SK-N-SH (cell line): ENCODE measurements at regions not wholly inside any gene's neighbourhood (a gene's known extent, or its start where the extent isn't known, plus 50 kb on each side); places are given as distances from the start of the nearest gene placed in this dataset.

Experiments used
- CTCF ChIA-PET: fragments of 300-600, 350-600 bp; formaldehyde crosslinking; extraction: SDS; loops from one replicate; lab custom pipeline; 2021; lab: Yijun Ruan, JAX
- POLR2A ChIA-PET: fragments of 350-600 bp; sonication (Branson Sonifier 250); formaldehyde crosslinking; extraction: SDS; loops from one replicate; lab custom pipeline; 2020; ENCODE audit warnings: antibody characterized with exemption, inconsistent platforms; lab: Yijun Ruan, JAX
- DNase-seq: peaks from one replicate; pipeline ENCODE4 v3.0.0; 2012
- H2AFZ ChIP-seq: fragments of 200-600 bp; sonication (generic); 2 replicates; pipeline ENCODE4 v1.8.1; 2016; ENCODE audit warnings: antibody characterized with exemption, mild to moderate bottlenecking, low read depth
- H3F3A ChIP-seq: fragments of 200-600 bp; sonication (generic); replicated peaks from 2 replicates; pipeline ENCODE3; 2016; ENCODE audit warnings: antibody characterized with exemption, mild to moderate bottlenecking; ENCODE audit not compliant: insufficient read depth
- H3K27ac ChIP-seq, 2 experiments: fragments of 200-500 bp in 1 of 2; fragments of 200-600 bp in 1 of 2; sonication (Bioruptor generic) in 1 of 2; sonication (generic), shearing (Covaris generic) in 1 of 2; 2 replicates each; pipeline versions ENCODE4 v1.5.1 to v1.6.1; 2014 to 2016; ENCODE audit warnings: low read depth in 2 of 2, inconsistent platforms in 1 of 2, low read length in 1 of 2, mild to moderate bottlenecking in 1 of 2, mixed read lengths in 1 of 2
- H3K27me3 ChIP-seq: fragments of 200-600 bp; sonication (generic), shearing (Covaris generic); 2 replicates; pipeline ENCODE4 v1.6.1; 2016; ENCODE audit warnings: mixed run types; ENCODE audit not compliant: insufficient read depth
- H3K36me3 ChIP-seq, 2 experiments: fragments of 200-500 bp in 1 of 2; fragments of 200-600 bp in 1 of 2; sonication (Bioruptor generic) in 1 of 2; sonication (generic) in 1 of 2; replicated peaks in 1 of 2; 2 replicates each; pipeline versions ENCODE3 to v1.5.1; 2014 to 2016; ENCODE audit warnings: low read length in 1 of 2, mild to moderate bottlenecking in 1 of 2; ENCODE audit not compliant: insufficient read depth in 2 of 2, control insufficient read depth in 1 of 2
- H3K4me1 ChIP-seq, 2 experiments: fragments of 200-500 bp in 1 of 2; fragments of 200-600 bp in 1 of 2; sonication (Bioruptor generic) in 1 of 2; sonication (generic), shearing (Covaris generic) in 1 of 2; 2 replicates each; pipeline versions ENCODE4 v1.5.1 to v1.6.1; 2014 to 2016; ENCODE audit warnings: low read depth in 1 of 2, low read length in 1 of 2, mixed run types in 1 of 2; ENCODE audit not compliant: insufficient read depth in 2 of 2, control insufficient read depth in 1 of 2
- H3K4me2 ChIP-seq: fragments of 200-600 bp; sonication (generic), shearing (Covaris generic); 2 replicates; pipeline ENCODE4 v1.6.1; 2017; ENCODE audit warnings: mixed run types
- H3K4me3 ChIP-seq, 2 experiments: fragments of 200-500 bp in 1 of 2; fragments of 200-600 bp in 1 of 2; sonication (Bioruptor generic) in 1 of 2; sonication (generic), shearing (Covaris generic) in 1 of 2; 2 replicates each; pipeline versions ENCODE4 v1.5.1 to v1.8.1; 2014 to 2016; ENCODE audit warnings: low read depth in 2 of 2, inconsistent platforms in 1 of 2, low read length in 1 of 2, mild to moderate bottlenecking in 1 of 2, mixed read lengths in 1 of 2, moderate library complexity in 1 of 2
- H3K79me2 ChIP-seq: fragments of 200-600 bp; sonication (generic); 2 replicates; pipeline ENCODE4 v1.8.1; 2017; ENCODE audit warnings: mild to moderate bottlenecking; ENCODE audit not compliant: insufficient read depth
- H3K9ac ChIP-seq: fragments of 200-600 bp; sonication (generic); 2 replicates; pipeline ENCODE4 v1.6.1; 2017; ENCODE audit warnings: mixed run types
- H3K9me2 ChIP-seq: fragments of 200-600 bp; sonication (generic); 2 replicates; pipeline ENCODE4 v1.6.1; 2017; ENCODE audit warnings: mixed run types
- H3K9me3 ChIP-seq: fragments of 200-600 bp; sonication (generic); 2 replicates; pipeline ENCODE4 v1.6.1; 2017; ENCODE audit warnings: mixed run types, mild to moderate bottlenecking, moderate library complexity
- H4K20me1 ChIP-seq: fragments of 200-600 bp; sonication (generic); 2 replicates; pipeline ENCODE4 v1.6.1; 2017; ENCODE audit warnings: mild to moderate bottlenecking, mixed run types; ENCODE audit not compliant: insufficient read depth
- CHD2 ChIP-seq: fragments of 150-350 bp; IDR thresholded peaks from 2 replicates; pipeline ENCODE4 v1.6.1; 2018; ENCODE audit warnings: low read length; ENCODE audit not compliant: partially characterized antibody
- ELF1 ChIP-seq: IDR thresholded peaks from 2 replicates; pipeline ENCODE4 v1.4.0; 2012
- EP300 ChIP-seq, 2 experiments: IDR thresholded peaks; 2 replicates each; pipeline versions ENCODE4 v1.4.0 to v1.6.1; 2012; ENCODE audit warnings: borderline replicate concordance in 1 of 2, low read depth in 1 of 2, low read length in 1 of 2
- FOSL2 ChIP-seq: IDR thresholded peaks from 2 replicates; pipeline ENCODE4 v1.4.0; 2012; ENCODE audit warnings: low read depth, mild to moderate bottlenecking, moderate library complexity, borderline replicate concordance
- JUND ChIP-seq: IDR thresholded peaks from 2 replicates; pipeline ENCODE4 v1.4.0; 2012
- MEF2A ChIP-seq: IDR thresholded peaks from 2 replicates; pipeline ENCODE4 v1.4.0; 2012; ENCODE audit warnings: low read depth, borderline replicate concordance
- MXI1 ChIP-seq: IDR thresholded peaks from 2 replicates; pipeline ENCODE4 v1.6.1; 2012; ENCODE audit warnings: mild to moderate bottlenecking, low read depth, low read length, improper control_type of control experiment
- NFIC ChIP-seq: IDR thresholded peaks from 2 replicates; pipeline ENCODE4 v1.4.0; 2012; ENCODE audit warnings: borderline replicate concordance
- POLR2AphosphoS5 ChIP-seq: IDR thresholded peaks from 2 replicates; pipeline ENCODE4 v1.6.1; 2012; ENCODE audit warnings: low read depth, low read length
- RAD21 ChIP-seq: IDR thresholded peaks from 2 replicates; pipeline ENCODE4 v1.6.1; 2012; ENCODE audit warnings: mild to moderate bottlenecking, low read length
- REST ChIP-seq: IDR thresholded peaks from 2 replicates; pipeline ENCODE4 v1.6.1; 2012; ENCODE audit warnings: mild to moderate bottlenecking, low read depth, low read length, moderate library complexity
- RFX5 ChIP-seq: IDR thresholded peaks from 2 replicates; pipeline ENCODE4 v1.6.1; 2012; ENCODE audit warnings: mild to moderate bottlenecking, improper control_type of control experiment, low read length
- SIN3A ChIP-seq: IDR thresholded peaks from 2 replicates; pipeline ENCODE4 v1.6.1; 2012; ENCODE audit warnings: low read depth, mild to moderate bottlenecking, low read length, moderate library complexity, borderline replicate concordance
- TAF1 ChIP-seq: IDR thresholded peaks from 2 replicates; pipeline ENCODE4 v1.6.1; 2012; ENCODE audit warnings: low read depth, mild to moderate bottlenecking, low read length, moderate library complexity, borderline replicate concordance
- TCF12 ChIP-seq: IDR thresholded peaks from 2 replicates; pipeline ENCODE4 v1.4.0; 2012
- TEAD4 ChIP-seq: IDR thresholded peaks from 2 replicates; pipeline ENCODE4 v1.4.0; 2012; ENCODE audit warnings: mild to moderate bottlenecking, borderline replicate concordance; ENCODE audit not compliant: insufficient read depth
- USF1 ChIP-seq: IDR thresholded peaks from 2 replicates; pipeline ENCODE4 v1.4.0; 2012; ENCODE audit warnings: low read depth, borderline replicate concordance
- USF2 ChIP-seq: fragments of 150-350 bp; IDR thresholded peaks from 2 replicates; pipeline ENCODE4 v1.6.1; 2017; ENCODE audit warnings: antibody characterized with exemption, low read length, low read depth, borderline replicate concordance
- YY1 ChIP-seq: IDR thresholded peaks from 2 replicates; pipeline ENCODE4 v1.4.0; 2012; ENCODE audit warnings: low read depth, mild to moderate bottlenecking
- WGBS: methylation state at CpG from one replicate; pipeline ENCODE4 v1.1.6; 2017; ENCODE audit warnings: low lambda C conversion rate; 5-methylcytosine and 5-hydroxymethylcytosine counted together
- TF ChIP-seq, protein P1 (sequence below): fragments of 150-350 bp; IDR thresholded peaks from 2 replicates; pipeline ENCODE4 v1.6.1; 2016; ENCODE audit warnings: mild to moderate bottlenecking, low read depth, low read length
- TF ChIP-seq, protein P2 (sequence below): fragments of 200-600 bp; sonication (generic); IDR thresholded peaks from 2 replicates; pipeline ENCODE4 v1.6.1; 2017; ENCODE audit warnings: antibody characterized with exemption, mild to moderate bottlenecking, moderate library complexity
- TF ChIP-seq, protein P3 (sequence below): IDR thresholded peaks from 2 replicates; pipeline ENCODE4 v1.4.0; 2012; ENCODE audit warnings: low read depth

- Histone ChIP-seq H3K4me1 (peaks cover 0 to 3% of the 10 kb centered on the region in 2 experiments; a peak in 1 of 4 replicates), H3K9me2 (no peaks in the 10 kb centered on the region), H3K9me3 (no peaks in the 10 kb centered on the region; the same call in 1 of the 2 replicates), H3K36me3 (no peaks in the 10 kb centered on the region), H4K20me1 (no peaks in the 10 kb centered on the region), H3K79me2 (no peaks in the 10 kb centered on the region), H3F3A (no peaks in the 10 kb centered on the region), H3K27me3 (no peaks in the 10 kb centered on the region), H3K27ac (no peak overlapping the region), H3K9ac (no peak overlapping the region), H3K4me3 (no peak overlapping the region), H2AFZ (no peak overlapping the region), H3K4me2 (no peak overlapping the region)
- ChIA-PET CTCF (no interaction called here), POLR2A (no interaction called here)
- TF ChIP-seq USF2 (no peak), EP300 (IDR thresholded peaks at IDR 0.05; ENCODE audit: borderline replicate concordance in 1 of 2, low read depth in 1 of 2, low read length in 1 of 2) (no peak), CHD2 (no peak), FOSL2 (no peak), RAD21 (no peak), TCF12 (no peak), USF1 (no peak), RFX5 (no peak), YY1 (no peak), NFIC (no peak), JUND (no peak), SIN3A (no peak)
- DNase-seq, result no peak
- WGBS, result 31% methylated on average over 2 of the region's 2 CpGs
These were observed 386.5 kb downstream of the OLFM4 start for GRCh38 chr13:53415135-53415534.

GRCh38 chr13:53417601-53418000 is 389.0 kb downstream of the OLFM4 start:
- DNase-seq, result no peak
- Histone ChIP-seq H3K9me2 (no peaks in the 10 kb centered on the region), H3K27ac (no peak overlapping the region), H3K36me3 (no peaks in the 10 kb centered on the region), H3K27me3 (no peaks in the 10 kb centered on the region), H3F3A (no peaks in the 10 kb centered on the region), H2AFZ (no peak overlapping the region), H3K4me3 (no peak overlapping the region), H3K4me2 (no peak overlapping the region), H4K20me1 (no peaks in the 10 kb centered on the region), H3K79me2 (no peaks in the 10 kb centered on the region), H3K4me1 (no peaks in the 10 kb centered on the region), H3K9me3 (no peaks in the 10 kb centered on the region; the same call in 1 of the 2 replicates), H3K9ac (no peak overlapping the region)
- POLR2A ChIA-PET, result no interaction called here
- CTCF ChIA-PET, result no interaction called here
- TF ChIP-seq MXI1 (no peak), FOSL2 (no peak), POLR2AphosphoS5 (no peak), REST (no peak), TAF1 (no peak), ELF1 (no peak), TEAD4 (no peak), MEF2A (no peak)
- TF ChIP-seq, protein P1, sequence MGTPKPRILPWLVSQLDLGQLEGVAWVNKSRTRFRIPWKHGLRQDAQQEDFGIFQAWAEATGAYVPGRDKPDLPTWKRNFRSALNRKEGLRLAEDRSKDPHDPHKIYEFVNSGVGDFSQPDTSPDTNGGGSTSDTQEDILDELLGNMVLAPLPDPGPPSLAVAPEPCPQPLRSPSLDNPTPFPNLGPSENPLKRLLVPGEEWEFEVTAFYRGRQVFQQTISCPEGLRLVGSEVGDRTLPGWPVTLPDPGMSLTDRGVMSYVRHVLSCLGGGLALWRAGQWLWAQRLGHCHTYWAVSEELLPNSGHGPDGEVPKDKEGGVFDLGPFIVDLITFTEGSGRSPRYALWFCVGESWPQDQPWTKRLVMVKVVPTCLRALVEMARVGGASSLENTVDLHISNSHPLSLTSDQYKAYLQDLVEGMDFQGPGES, result no peak
- TF ChIP-seq, protein P2, sequence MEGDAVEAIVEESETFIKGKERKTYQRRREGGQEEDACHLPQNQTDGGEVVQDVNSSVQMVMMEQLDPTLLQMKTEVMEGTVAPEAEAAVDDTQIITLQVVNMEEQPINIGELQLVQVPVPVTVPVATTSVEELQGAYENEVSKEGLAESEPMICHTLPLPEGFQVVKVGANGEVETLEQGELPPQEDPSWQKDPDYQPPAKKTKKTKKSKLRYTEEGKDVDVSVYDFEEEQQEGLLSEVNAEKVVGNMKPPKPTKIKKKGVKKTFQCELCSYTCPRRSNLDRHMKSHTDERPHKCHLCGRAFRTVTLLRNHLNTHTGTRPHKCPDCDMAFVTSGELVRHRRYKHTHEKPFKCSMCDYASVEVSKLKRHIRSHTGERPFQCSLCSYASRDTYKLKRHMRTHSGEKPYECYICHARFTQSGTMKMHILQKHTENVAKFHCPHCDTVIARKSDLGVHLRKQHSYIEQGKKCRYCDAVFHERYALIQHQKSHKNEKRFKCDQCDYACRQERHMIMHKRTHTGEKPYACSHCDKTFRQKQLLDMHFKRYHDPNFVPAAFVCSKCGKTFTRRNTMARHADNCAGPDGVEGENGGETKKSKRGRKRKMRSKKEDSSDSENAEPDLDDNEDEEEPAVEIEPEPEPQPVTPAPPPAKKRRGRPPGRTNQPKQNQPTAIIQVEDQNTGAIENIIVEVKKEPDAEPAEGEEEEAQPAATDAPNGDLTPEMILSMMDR, result no peak
- TF ChIP-seq, protein P3, sequence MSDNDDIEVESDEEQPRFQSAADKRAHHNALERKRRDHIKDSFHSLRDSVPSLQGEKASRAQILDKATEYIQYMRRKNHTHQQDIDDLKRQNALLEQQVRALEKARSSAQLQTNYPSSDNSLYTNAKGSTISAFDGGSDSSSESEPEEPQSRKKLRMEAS, result no peak
